Naive thymus-derived CD4-positive, alpha-beta T cell (primary cell): ENCODE measurements at regions not wholly inside any gene's neighbourhood (a gene's known extent, or its start where the extent isn't known, plus 50 kb on each side); places are given as distances from the start of the nearest gene placed in this dataset.

Experiments
- ATAC-seq: fragments of 150-1000 bp; cut with Tn5 transposase; 2 replicates; pipeline ENCODE4 v1.10.0; 2021; ENCODE audit warnings: mild to moderate bottlenecking, moderate library complexity
- CTCF ChIA-PET: fragments of 350-600 bp; sonication (Branson Sonifier 250); formaldehyde crosslinking; loops from one replicate; lab custom pipeline; 2021; ENCODE audit warnings: antibody characterized with exemption; lab: Charles Lee
- POLR2A ChIA-PET: fragments of 350-600 bp; sonication (Branson Sonifier 250); formaldehyde crosslinking; loops from one replicate; lab custom pipeline; 2021; ENCODE audit warnings: antibody characterized with exemption, inconsistent platforms; lab: Charles Lee
- DNase-seq, 9 donors: peaks; one replicate each; pipeline versions ENCODE4 v3.0.0 to v3.0.0-alpha.2; 2020 to 2022; ENCODE audit warnings: mixed read lengths in 1 of 9
- H3K27ac ChIP-seq: one replicate; pipeline ENCODE4 v1.7.0; 2013; ENCODE audit warnings: mild to moderate bottlenecking, low read depth, low read length, moderate library complexity
- H3K27me3 ChIP-seq, 2 donors: one replicate each; pipeline ENCODE4 v1.7.0; 2013; ENCODE audit warnings: low read length in 2 of 2, mild to moderate bottlenecking in 2 of 2, moderate library complexity in 2 of 2; ENCODE audit not compliant: control insufficient read depth in 2 of 2, insufficient read depth in 2 of 2
- H3K36me3 ChIP-seq, 3 experiments: 1 replicate in 2 of 3; 2 replicates in 1 of 3; pipeline ENCODE4 v1.7.0; 2013; ENCODE audit warnings: low read length in 3 of 3, mild to moderate bottlenecking in 3 of 3, moderate library complexity in 1 of 3; ENCODE audit not compliant: insufficient read depth in 3 of 3, control insufficient read depth in 2 of 3
- H3K4me1 ChIP-seq, 2 donors: one replicate each; pipeline ENCODE4 v1.7.0; 2013; ENCODE audit warnings: low read length in 2 of 2, mild to moderate bottlenecking in 2 of 2, moderate library complexity in 1 of 2; ENCODE audit not compliant: control insufficient read depth in 2 of 2, insufficient read depth in 2 of 2
- H3K4me3 ChIP-seq: 2 replicates; pipeline ENCODE4 v1.7.0; 2013; ENCODE audit warnings: mild to moderate bottlenecking, low read length
- H3K9me3 ChIP-seq, 3 experiments: 1 replicate in 2 of 3; 2 replicates in 1 of 3; pipeline ENCODE4 v1.7.0; 2013; ENCODE audit warnings: low read length in 3 of 3; ENCODE audit not compliant: control insufficient read depth in 2 of 3
- H3K27ac Mint-ChIP-seq, 9 donors: one replicate each; pipeline ENCODE4 v1.8.0; 2020 to 2022; ENCODE audit warnings: mixed read lengths in 9 of 9, mild to moderate bottlenecking in 8 of 9, moderate library complexity in 5 of 9, inconsistent platforms in 2 of 9
- H3K27me3 Mint-ChIP-seq, 5 donors: one replicate each; pipeline ENCODE4 v1.8.0; 2021 to 2022; ENCODE audit warnings: mixed read lengths in 5 of 5, mild to moderate bottlenecking in 1 of 5
- H3K36me3 Mint-ChIP-seq, 5 donors: one replicate each; pipeline ENCODE4 v1.8.0; 2020 to 2022; ENCODE audit warnings: mixed read lengths in 5 of 5, mild to moderate bottlenecking in 3 of 5, inconsistent platforms in 1 of 5
- H3K4me1 Mint-ChIP-seq, 7 donors: one replicate each; pipeline ENCODE4 v1.8.0; 2020 to 2022; ENCODE audit warnings: mixed read lengths in 7 of 7, mild to moderate bottlenecking in 3 of 7, inconsistent platforms in 1 of 7
- H3K4me3 Mint-ChIP-seq, 10 donors: one replicate each; pipeline ENCODE4 v1.8.0; 2020 to 2022; ENCODE audit warnings: mild to moderate bottlenecking in 10 of 10, mixed read lengths in 10 of 10, moderate library complexity in 6 of 10, inconsistent platforms in 2 of 10
- H3K9me3 Mint-ChIP-seq, 11 donors: one replicate each; pipeline ENCODE4 v1.8.0; 2020 to 2022; ENCODE audit warnings: mixed read lengths in 11 of 11, mild to moderate bottlenecking in 4 of 11, inconsistent platforms in 1 of 11, moderate library complexity in 1 of 11
- intact Hi-C, 2 donors: fragments of 100-400 bp; cut with micrococcal nuclease; formaldehyde crosslinking; loops; one replicate each; pipeline ENCODE4 v1.15.1; 2023

- DNase-seq (no peak), ATAC-seq (no peak)
- H3K9me3 Mint-ChIP-seq: peaks cover 0 to 24% (median 9%) of the 10 kb centered on the region in 11 donors
- H3K27ac Mint-ChIP-seq: no peak overlapping the region
- H3K9me3 ChIP-seq: peaks cover 0 to 6% (median 0%) of the 10 kb centered on the region in 3 experiments
- H3K27me3 ChIP-seq: no peaks in the 10 kb centered on the region
- ChIA-PET CTCF (no interaction called here), POLR2A (no interaction called here)
- no peak overlapping the region for H3K4me3 Mint-ChIP-seq
- H3K4me3 ChIP-seq: no peak overlapping the region
- no peaks in the 10 kb centered on the region for H3K36me3 ChIP-seq
- intact Hi-C loops: no loop called here
- no peak overlapping the region for H3K27ac ChIP-seq
- peaks cover 0 to 3% (median 0%) of the 10 kb centered on the region in 5 donors for H3K36me3 Mint-ChIP-seq
- no peaks in the 10 kb centered on the region for H3K4me1 Mint-ChIP-seq
- peaks cover 0 to 13% (median 0%) of the 10 kb centered on the region in 5 donors for H3K27me3 Mint-ChIP-seq
- no peaks in the 10 kb centered on the region for H3K4me1 ChIP-seq
These were observed 231.7 kb upstream of the SRRM4 start for GRCh38 chr12:118749646-118750045.

GRCh38 chr12:118750666-118751065 lies 230.7 kb upstream of the SRRM4 start:
- H3K4me1 Mint-ChIP-seq: no peaks in the 10 kb centered on the region
- peaks cover 0 to 3% (median 0%) of the 10 kb centered on the region in 5 donors for H3K36me3 Mint-ChIP-seq
- Histone ChIP-seq H3K27ac (no peak overlapping the region), H3K9me3 (peaks cover 0 to 6% (median 0%) of the 10 kb centered on the region in 3 experiments), H3K4me3 (no peak overlapping the region), H3K36me3 (no peaks in the 10 kb centered on the region), H3K27me3 (no peaks in the 10 kb centered on the region), H3K4me1 (no peaks in the 10 kb centered on the region)
- H3K27ac Mint-ChIP-seq: no peak overlapping the region
- no peak for ATAC-seq
- DNase-seq: no peak
- CTCF ChIA-PET: no interaction called here
- peaks cover 0 to 26% (median 9%) of the 10 kb centered on the region in 11 donors for H3K9me3 Mint-ChIP-seq
- POLR2A ChIA-PET: no interaction called here
- H3K4me3 Mint-ChIP-seq: no peak overlapping the region
- H3K27me3 Mint-ChIP-seq: peaks cover 0 to 13% (median 0%) of the 10 kb centered on the region in 5 donors
- intact Hi-C loops: no loop called here

DNA sequence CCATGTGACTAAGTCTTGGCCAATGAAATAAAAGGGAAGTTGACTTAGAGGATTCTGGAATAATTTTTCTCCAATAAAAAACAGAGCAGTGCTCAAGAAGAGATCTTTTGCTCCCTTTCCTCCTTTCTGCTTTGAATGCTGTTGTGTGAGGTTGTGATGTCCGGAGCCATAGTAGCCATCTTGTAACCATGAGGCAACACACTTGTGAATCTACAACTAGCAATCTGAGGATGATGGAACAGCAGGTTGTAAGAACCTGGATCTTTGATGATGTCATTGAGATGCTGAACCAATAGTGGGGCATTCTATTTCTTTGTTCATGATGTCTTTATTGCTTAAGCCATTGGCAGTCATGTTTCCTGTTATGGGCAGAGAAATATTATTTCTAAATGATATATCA lies 230.0 kb upstream of the SRRM4 start:
- Histone ChIP-seq H3K4me1 (no peaks in the 10 kb centered on the region), H3K27me3 (no peaks in the 10 kb centered on the region), H3K36me3 (no peaks in the 10 kb centered on the region), H3K9me3 (peaks cover 0 to 6% (median 0%) of the 10 kb centered on the region in 3 experiments), H3K27ac (no peak overlapping the region), H3K4me3 (no peak overlapping the region)
- H3K9me3 Mint-ChIP-seq: peaks cover 0 to 33% (median 10%) of the 10 kb centered on the region in 11 donors
- H3K36me3 Mint-ChIP-seq: peaks cover 0 to 3% (median 0%) of the 10 kb centered on the region in 5 donors
- H3K4me1 Mint-ChIP-seq: no peaks in the 10 kb centered on the region
- ATAC-seq: no peak
- no peak overlapping the region for H3K4me3 Mint-ChIP-seq
- CTCF ChIA-PET: no interaction called here
- POLR2A ChIA-PET: no interaction called here
- intact Hi-C loops: no loop called here
- H3K27ac Mint-ChIP-seq: no peak overlapping the region
- peaks cover 0 to 13% (median 4%) of the 10 kb centered on the region in 5 donors for H3K27me3 Mint-ChIP-seq
- DNase-seq: no peak

- H3K4me3 Mint-ChIP-seq: no peak overlapping the region
- H3K36me3 Mint-ChIP-seq: no peaks in the 10 kb centered on the region
- H3K4me3 ChIP-seq: no peak overlapping the region
- intact Hi-C loops: no loop called here
- H3K4me1 ChIP-seq: no peaks in the 10 kb centered on the region
- H3K27ac ChIP-seq: no peak overlapping the region
- ChIA-PET POLR2A (no interaction called here), CTCF (no interaction called here)
- H3K27ac Mint-ChIP-seq: no peak overlapping the region
- DNase-seq: no peak
- peaks cover 0 to 26% (median 7%) of the 10 kb centered on the region in 11 donors for H3K9me3 Mint-ChIP-seq
- no peaks in the 10 kb centered on the region for H3K4me1 Mint-ChIP-seq
- H3K9me3 ChIP-seq: no peaks in the 10 kb centered on the region
- H3K27me3 Mint-ChIP-seq: peaks cover 0 to 9% (median 0%) of the 10 kb centered on the region in 5 donors
- no peaks in the 10 kb centered on the region for H3K36me3 ChIP-seq
- H3K27me3 ChIP-seq: no peaks in the 10 kb centered on the region
- no peak for ATAC-seq
These were observed 220.7 kb upstream of the SRRM4 start for GRCh38 chr12:118760623-118761022.

GRCh38 chr12:118763234-118763633 lies 218.1 kb upstream of the SRRM4 start:
- intact Hi-C loops: no loop called here
- Histone ChIP-seq H3K27me3 (no peaks in the 10 kb centered on the region), H3K27ac (no peak overlapping the region), H3K4me1 (no peaks in the 10 kb centered on the region), H3K9me3 (no peaks in the 10 kb centered on the region), H3K36me3 (no peaks in the 10 kb centered on the region), H3K4me3 (no peak overlapping the region)
- Mint-ChIP-seq H3K36me3 (no peaks in the 10 kb centered on the region), H3K4me1 (no peaks in the 10 kb centered on the region), H3K9me3 (peaks cover 0 to 10% (median 2%) of the 10 kb centered on the region in 11 donors), H3K27me3 (no peaks in the 10 kb centered on the region), H3K27ac (no peak overlapping the region), H3K4me3 (no peak overlapping the region)
- ATAC-seq (no peak), DNase-seq (no peak)
- POLR2A ChIA-PET: no interaction called here
- CTCF ChIA-PET: no interaction called here

- DNase-seq (no peak), ATAC-seq (no peak)
- no peak overlapping the region for H3K27ac ChIP-seq
- Mint-ChIP-seq H3K9me3 (peaks cover 0 to 8% (median 3%) of the 10 kb centered on the region in 11 donors), H3K36me3 (peaks cover 0 to 10% (median 0%) of the 10 kb centered on the region in 5 donors), H3K4me3 (no peak overlapping the region), H3K27ac (no peak overlapping the region), H3K4me1 (peaks cover 0 to 2% (median 0%) of the 10 kb centered on the region in 7 donors), H3K27me3 (peaks cover 13 to 41% (median 36%) of the 10 kb centered on the region in 5 donors)
- intact Hi-C loops: no loop called here
- no peaks in the 10 kb centered on the region for H3K27me3 ChIP-seq
- ChIA-PET CTCF (no interaction called here), POLR2A (no interaction called here)
- no peaks in the 10 kb centered on the region for H3K36me3 ChIP-seq
- H3K9me3 ChIP-seq: no peaks in the 10 kb centered on the region
- no peak overlapping the region for H3K4me3 ChIP-seq
- no peaks in the 10 kb centered on the region for H3K4me1 ChIP-seq
These were observed 207.2 kb upstream of the SRRM4 start for GRCh38 chr12:118773956-118774723.

DNA sequence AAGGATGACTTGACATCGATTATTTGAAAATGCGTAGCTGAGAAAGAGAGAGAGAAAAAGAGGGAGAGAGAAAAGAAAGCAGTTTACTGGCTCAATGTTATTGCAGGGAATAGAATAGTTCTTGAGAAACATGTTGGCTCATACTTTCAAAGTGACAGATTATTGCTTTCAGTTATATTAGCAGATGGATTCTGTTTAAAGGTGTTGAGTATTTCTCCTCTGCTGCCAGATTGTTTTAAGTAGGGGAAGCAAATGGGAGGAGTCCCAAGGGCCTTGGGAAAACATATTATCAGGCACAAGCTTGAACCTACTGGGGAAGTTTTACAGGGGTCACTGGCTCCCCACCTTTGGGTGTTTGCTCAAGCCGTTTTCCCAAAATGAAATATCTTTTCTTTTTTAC lies 203.8 kb upstream of the SRRM4 start:
- H3K4me3 Mint-ChIP-seq: no peak overlapping the region
- Histone ChIP-seq H3K4me3 (no peak overlapping the region), H3K4me1 (no peaks in the 10 kb centered on the region), H3K9me3 (no peaks in the 10 kb centered on the region), H3K27me3 (no peaks in the 10 kb centered on the region), H3K27ac (no peak overlapping the region), H3K36me3 (no peaks in the 10 kb centered on the region)
- POLR2A ChIA-PET: no interaction called here
- H3K4me1 Mint-ChIP-seq: no peaks in the 10 kb centered on the region
- no peak overlapping the region for H3K27ac Mint-ChIP-seq
- H3K36me3 Mint-ChIP-seq: peaks cover 0 to 7% (median 0%) of the 10 kb centered on the region in 5 donors
- ATAC-seq: no peak
- CTCF ChIA-PET: no interaction called here
- intact Hi-C loops: no loop called here
- peaks cover 13 to 36% (median 28%) of the 10 kb centered on the region in 5 donors for H3K27me3 Mint-ChIP-seq
- H3K9me3 Mint-ChIP-seq: peaks cover 0 to 12% (median 4%) of the 10 kb centered on the region in 11 donors
- no peak for DNase-seq
